ENCODE measurements at regions not wholly inside any gene's neighbourhood (a gene's known extent, or its start where the extent isn't known, plus 50 kb on each side); places are given as distances from the start of the nearest gene placed in this dataset.

- Histone ChIP-seq H3K9me3 (ENCODE audit: control insufficient read depth, low read length) (no peaks in the 10 kb centered on the region), H3K18ac (ENCODE audit: low read depth in 1 of 2, low read length in 2 of 2) (no peak overlapping the region), H2BK5ac (ENCODE audit: low read depth, low read length, poor library complexity, severe bottlenecking) (no peak overlapping the region), H3K4me3 (ENCODE audit: insufficient read depth in 1 of 2, low read depth in 1 of 2, low read length in 2 of 2) (no peak overlapping the region), H3K27me3 (ENCODE audit: control insufficient read depth in 1 of 2, insufficient read depth in 1 of 2, low read length in 2 of 2) (no peaks in the 10 kb centered on the region), H3K4me1 (ENCODE audit: control insufficient read depth, insufficient read depth, low read depth, low read length) (no peaks in the 10 kb centered on the region), H4K8ac (ENCODE audit: low read length) (no peak overlapping the region), H3K4me2 (ENCODE audit: low read length, poor library complexity, severe bottlenecking) (no peak overlapping the region), H2BK120ac (ENCODE audit: low read depth, low read length) (no peak overlapping the region), H3K36me3 (ENCODE audit: control insufficient read depth in 1 of 2, insufficient read depth in 2 of 2, low read depth in 1 of 2, low read length in 2 of 2) (no peaks in the 10 kb centered on the region), H3K9ac (ENCODE audit: low read length) (no peak overlapping the region), H3K27ac (ENCODE audit: low read length, poor library complexity, severe bottlenecking) (no peak overlapping the region), H2BK12ac (ENCODE audit: low read length in 2 of 2) (no peak overlapping the region), H4K91ac (ENCODE audit: low read length) (no peak overlapping the region), H3K14ac (ENCODE audit: low read length in 2 of 2) (no peak overlapping the region), H2AFZ (ENCODE audit: low read depth, low read length) (no peak overlapping the region), H3K4ac (ENCODE audit: low read depth in 1 of 2, low read length in 2 of 2) (no peak overlapping the region), H2BK15ac (ENCODE audit: low read depth, poor library complexity, severe bottlenecking) (no peak overlapping the region), H2AK5ac (ENCODE audit: low read length, severe bottlenecking) (no peak overlapping the region), H3K79me1 (replicated peaks; ENCODE audit: low read length, poor library complexity, severe bottlenecking) (no peaks in the 10 kb centered on the region), H3K23ac (ENCODE audit: low read length in 2 of 2) (no peak overlapping the region)
- 67% methylated on average over 1 of the region's 4 CpGs for WGBS
- DNase-seq, result no peak
Measured at GRCh38 chrX:116827063-116827462, 364.3 kb upstream of the CT83 start.

DNA sequence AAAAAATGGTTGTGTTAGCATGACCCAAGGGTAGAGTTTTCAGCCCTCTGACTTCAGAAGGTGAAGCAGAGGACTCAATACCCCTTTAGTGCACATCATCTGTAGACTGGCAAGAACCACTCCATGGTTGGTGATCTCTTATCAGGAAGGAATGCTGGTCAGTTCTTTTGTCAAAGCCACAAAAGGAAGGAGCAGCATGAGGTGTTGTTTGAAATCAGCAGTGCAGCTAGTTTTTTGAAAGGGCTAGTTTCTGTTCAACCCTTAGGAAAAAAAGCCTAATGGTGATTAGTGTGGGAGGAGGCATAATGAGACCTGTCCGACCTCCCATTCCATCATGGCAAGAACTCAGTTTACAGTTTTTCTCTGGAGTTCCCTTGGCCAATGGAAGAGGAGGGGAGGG, 362.0 kb upstream of the CT83 start:
- Histone ChIP-seq H2BK15ac (ENCODE audit: low read depth, poor library complexity, severe bottlenecking) (no peak overlapping the region), H3K4ac (ENCODE audit: low read depth in 1 of 2, low read length in 2 of 2) (no peak overlapping the region), H2AK5ac (ENCODE audit: low read length, severe bottlenecking) (no peak overlapping the region), H2BK12ac (ENCODE audit: low read length in 2 of 2) (no peak overlapping the region), H3K18ac (ENCODE audit: low read depth in 1 of 2, low read length in 2 of 2) (no peak overlapping the region), H2BK120ac (ENCODE audit: low read depth, low read length) (no peak overlapping the region), H4K91ac (ENCODE audit: low read length) (no peak overlapping the region), H2AFZ (ENCODE audit: low read depth, low read length) (no peak overlapping the region), H3K4me1 (ENCODE audit: control insufficient read depth, insufficient read depth, low read depth, low read length) (no peaks in the 10 kb centered on the region), H2BK5ac (ENCODE audit: low read depth, low read length, poor library complexity, severe bottlenecking) (no peak overlapping the region), H3K14ac (ENCODE audit: low read length in 2 of 2) (no peak overlapping the region), H3K27me3 (ENCODE audit: control insufficient read depth in 1 of 2, insufficient read depth in 1 of 2, low read length in 2 of 2) (no peaks in the 10 kb centered on the region), H3K4me2 (ENCODE audit: low read length, poor library complexity, severe bottlenecking) (no peak overlapping the region), H3K79me1 (replicated peaks; ENCODE audit: low read length, poor library complexity, severe bottlenecking) (no peaks in the 10 kb centered on the region), H4K8ac (ENCODE audit: low read length) (no peak overlapping the region), H3K9ac (ENCODE audit: low read length) (no peak overlapping the region), H3K9me3 (ENCODE audit: control insufficient read depth, low read length) (peaks cover 4% of the 10 kb centered on the region), H3K27ac (ENCODE audit: low read length, poor library complexity, severe bottlenecking) (no peak overlapping the region), H3K4me3 (ENCODE audit: insufficient read depth in 1 of 2, low read depth in 1 of 2, low read length in 2 of 2) (no peak overlapping the region), H3K36me3 (ENCODE audit: control insufficient read depth in 1 of 2, insufficient read depth in 2 of 2, low read depth in 1 of 2, low read length in 2 of 2) (no peaks in the 10 kb centered on the region), H3K23ac (ENCODE audit: low read length in 2 of 2) (no peak overlapping the region)
- DNase-seq, result no peak
- no CpG with 5 or more reads among the region's 1 CpG for WGBS

GRCh38 chrX:116823677-116824076, 360.9 kb upstream of the CT83 start:
- Histone ChIP-seq H2AFZ (ENCODE audit: low read depth, low read length) (no peak overlapping the region), H3K9me3 (ENCODE audit: control insufficient read depth, low read length) (peaks cover 4% of the 10 kb centered on the region), H3K23ac (ENCODE audit: low read length in 2 of 2) (no peak overlapping the region), H3K18ac (ENCODE audit: low read depth in 1 of 2, low read length in 2 of 2) (no peak overlapping the region), H2BK120ac (ENCODE audit: low read depth, low read length) (no peak overlapping the region), H3K4ac (ENCODE audit: low read depth in 1 of 2, low read length in 2 of 2) (no peak overlapping the region), H2BK12ac (ENCODE audit: low read length in 2 of 2) (no peak overlapping the region), H3K14ac (ENCODE audit: low read length in 2 of 2) (no peak overlapping the region), H2BK15ac (ENCODE audit: low read depth, poor library complexity, severe bottlenecking) (no peak overlapping the region), H3K36me3 (ENCODE audit: control insufficient read depth in 1 of 2, insufficient read depth in 2 of 2, low read depth in 1 of 2, low read length in 2 of 2) (no peaks in the 10 kb centered on the region), H4K8ac (ENCODE audit: low read length) (no peak overlapping the region), H3K4me3 (ENCODE audit: insufficient read depth in 1 of 2, low read depth in 1 of 2, low read length in 2 of 2) (no peak overlapping the region), H2BK5ac (ENCODE audit: low read depth, low read length, poor library complexity, severe bottlenecking) (no peak overlapping the region), H3K27ac (ENCODE audit: low read length, poor library complexity, severe bottlenecking) (no peak overlapping the region), H3K9ac (ENCODE audit: low read length) (no peak overlapping the region), H3K27me3 (ENCODE audit: control insufficient read depth in 1 of 2, insufficient read depth in 1 of 2, low read length in 2 of 2) (no peaks in the 10 kb centered on the region), H4K91ac (ENCODE audit: low read length) (no peak overlapping the region), H3K79me1 (replicated peaks; ENCODE audit: low read length, poor library complexity, severe bottlenecking) (no peaks in the 10 kb centered on the region), H3K4me2 (ENCODE audit: low read length, poor library complexity, severe bottlenecking) (no peak overlapping the region), H3K4me1 (ENCODE audit: control insufficient read depth, insufficient read depth, low read depth, low read length) (no peaks in the 10 kb centered on the region), H2AK5ac (ENCODE audit: low read length, severe bottlenecking) (no peak overlapping the region)
- no peak for DNase-seq
- no CpG with 5 or more reads among the region's 2 CpGs for WGBS

DNA sequence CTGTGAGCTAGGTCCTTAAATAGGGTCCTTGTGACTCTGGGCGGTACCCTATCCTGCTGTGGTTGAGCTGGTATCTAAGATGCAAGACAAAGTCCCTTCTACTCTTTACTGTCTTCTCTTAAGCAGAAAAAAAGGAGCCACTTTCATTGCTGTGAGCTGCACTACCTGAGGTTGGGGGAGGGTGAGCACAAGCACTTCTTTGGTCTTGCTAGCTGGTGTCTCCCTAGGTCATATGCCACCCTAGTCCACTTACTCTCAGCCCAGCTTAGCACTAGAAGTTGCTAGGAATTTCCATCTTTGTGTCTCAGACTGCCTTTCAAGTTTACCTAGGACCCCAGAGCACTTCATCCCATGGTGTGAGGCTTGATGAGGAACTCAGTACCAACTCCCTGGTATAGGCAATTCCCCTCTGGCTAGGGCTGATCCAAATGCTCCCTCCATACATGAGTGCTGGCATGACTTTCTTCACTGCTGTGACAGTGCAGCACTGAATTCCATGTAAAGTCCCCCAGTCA, 343.6 kb upstream of the CT83 start:
- H3K14ac ChIP-seq (ENCODE audit: low read length in 2 of 2), result no peak overlapping the region
- 78% methylated on average over 1 of the region's 1 CpG for WGBS

More for the DNA sequence above, 343.6 kb upstream of the CT83 start:
- Histone ChIP-seq H3K27me3 (ENCODE audit: control insufficient read depth in 1 of 2, insufficient read depth in 1 of 2, low read length in 2 of 2) (no peaks in the 10 kb centered on the region), H3K36me3 (ENCODE audit: control insufficient read depth in 1 of 2, insufficient read depth in 2 of 2, low read depth in 1 of 2, low read length in 2 of 2) (no peaks in the 10 kb centered on the region), H2BK15ac (ENCODE audit: low read depth, poor library complexity, severe bottlenecking) (no peak overlapping the region), H4K8ac (ENCODE audit: low read length) (no peak overlapping the region), H3K4me3 (ENCODE audit: insufficient read depth in 1 of 2, low read depth in 1 of 2, low read length in 2 of 2) (no peak overlapping the region), H3K9ac (ENCODE audit: low read length) (no peak overlapping the region), H3K4ac (ENCODE audit: low read depth in 1 of 2, low read length in 2 of 2) (no peak overlapping the region), H2BK120ac (ENCODE audit: low read depth, low read length) (no peak overlapping the region), H2AFZ (ENCODE audit: low read depth, low read length) (no peak overlapping the region), H3K4me2 (ENCODE audit: low read length, poor library complexity, severe bottlenecking) (no peak overlapping the region), H2BK12ac (ENCODE audit: low read length in 2 of 2) (no peak overlapping the region), H3K23ac (ENCODE audit: low read length in 2 of 2) (no peak overlapping the region), H3K79me1 (replicated peaks; ENCODE audit: low read length, poor library complexity, severe bottlenecking) (no peaks in the 10 kb centered on the region), H3K27ac (ENCODE audit: low read length, poor library complexity, severe bottlenecking) (no peak overlapping the region), H4K91ac (ENCODE audit: low read length) (no peak overlapping the region), H3K9me3 (ENCODE audit: control insufficient read depth, low read length) (peaks cover 14% of the 10 kb centered on the region), H3K4me1 (ENCODE audit: control insufficient read depth, insufficient read depth, low read depth, low read length) (no peaks in the 10 kb centered on the region), H2AK5ac (ENCODE audit: low read length, severe bottlenecking) (no peak overlapping the region), H2BK5ac (ENCODE audit: low read depth, low read length, poor library complexity, severe bottlenecking) (no peak overlapping the region), H3K18ac (ENCODE audit: low read depth in 1 of 2, low read length in 2 of 2) (no peak overlapping the region)
- DNase-seq, result no peak

All from mesenchymal stem cell (in vitro differentiated cells and primary cell).